GM18867 (cell line): ENCODE measurements at regions not wholly inside any gene's neighbourhood (a gene's known extent, or its start where the extent isn't known, plus 50 kb on each side); places are given as distances from the start of the nearest gene placed in this dataset.
A peak's percentile ranks its signal among the peaks of the same experiment; 100 is the strongest.
"Not testable (repeated sequence)": the region's sequence is repeated elsewhere in the genome, so short reads cannot be mapped to it uniquely, and the experiment has no call there.

Experiments used
- ATAC-seq: cut with Tn5 transposase; IDR thresholded peaks from one replicate; pipeline ENCODE4 v1.9.1; 2021; ENCODE audit warnings: mild to moderate bottlenecking, moderate library complexity; ENCODE audit not compliant: unreplicated experiment

- ATAC-seq = no peak
Measured at GRCh38 chr6:137610702-137611101, 116.5 kb upstream of the OLIG3 start.

- ATAC-seq = no peak
Measured at GRCh38 chr6:137623293-137623692, 129.1 kb upstream of the OLIG3 start.

- ATAC-seq = no peak
Measured at GRCh38 chr6:137625100-137625661, 131.0 kb upstream of the OLIG3 start.

GRCh38 chr6:137625808-137626207 is 131.6 kb upstream of the OLIG3 start:
- ATAC-seq = no peak

- ATAC-seq = no peak
Measured at GRCh38 chr6:137630666-137631065, 136.5 kb upstream of the OLIG3 start.

- ATAC-seq = no peak
Measured at GRCh38 chr6:137631323-137631722, 137.1 kb upstream of the OLIG3 start.

- not testable (repeated sequence) for ATAC-seq
Measured at GRCh38 chr6:137634177-137634576, 140.0 kb upstream of the OLIG3 start.

- ATAC-seq = no peak
Measured at GRCh38 chr6:137637121-137637520, 142.9 kb upstream of the OLIG3 start.

GRCh38 chr6:137638926-137639706 is 144.9 kb upstream of the OLIG3 start:
- no peak for ATAC-seq

GRCh38 chr6:137640086-137640485 is 145.9 kb upstream of the OLIG3 start:
- no peak for ATAC-seq

GRCh38 chr6:137641474-137642077 is 147.4 kb upstream of the OLIG3 start:
- peak; percentile 76 for ATAC-seq

GRCh38 chr6:137643210-137643609 is 149.0 kb upstream of the OLIG3 start:
- ATAC-seq = not testable (repeated sequence)

GRCh38 chr6:137643644-137644043 is 149.4 kb upstream of the OLIG3 start:
- ATAC-seq = not testable (repeated sequence)

GRCh38 chr6:137645850-137646249 is 151.7 kb upstream of the OLIG3 start:
- no peak for ATAC-seq

- ATAC-seq = no peak
Measured at GRCh38 chr6:137646484-137646883, 152.3 kb upstream of the OLIG3 start.

GRCh38 chr6:137647762-137648447 is 153.7 kb upstream of the OLIG3 start:
- ATAC-seq = peak; percentile 78

- ATAC-seq = no peak
Measured at GRCh38 chr6:137650720-137651119, 156.5 kb upstream of the OLIG3 start.

- ATAC-seq = no peak
Measured at GRCh38 chr6:137651178-137651577, 157.0 kb upstream of the OLIG3 start.

- no peak for ATAC-seq
Measured at GRCh38 chr6:137651591-137652335, 157.6 kb upstream of the OLIG3 start.

GRCh38 chr6:137652961-137653705 is 158.9 kb upstream of the OLIG3 start:
- ATAC-seq = no peak
